ENCODE measurements at regions not wholly inside any gene's neighbourhood (a gene's known extent, or its start where the extent isn't known, plus 50 kb on each side); places are given as distances from the start of the nearest gene placed in this dataset.

DNA sequence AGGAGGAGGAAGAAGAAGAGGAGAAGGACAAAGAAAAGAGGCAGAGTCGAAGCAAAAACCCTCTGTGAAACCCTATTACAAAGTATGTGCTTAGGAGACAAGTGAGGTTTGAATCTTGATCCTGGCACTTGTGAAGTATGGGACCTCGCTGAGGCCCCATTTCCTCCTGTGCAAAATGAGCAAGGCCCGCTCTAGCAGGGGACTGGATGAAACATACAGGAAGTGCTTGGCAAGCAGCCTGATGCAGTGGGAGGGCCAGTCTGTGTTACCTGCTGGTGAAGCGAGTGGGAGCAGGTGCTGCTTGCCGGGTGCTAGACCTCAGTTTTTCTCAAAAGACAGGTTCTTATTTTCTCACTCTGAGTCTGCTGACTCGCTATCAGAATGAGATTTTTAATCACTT, 150.4 kb downstream of the JCAD start:
- TF ChIP-seq, protein P1, sequence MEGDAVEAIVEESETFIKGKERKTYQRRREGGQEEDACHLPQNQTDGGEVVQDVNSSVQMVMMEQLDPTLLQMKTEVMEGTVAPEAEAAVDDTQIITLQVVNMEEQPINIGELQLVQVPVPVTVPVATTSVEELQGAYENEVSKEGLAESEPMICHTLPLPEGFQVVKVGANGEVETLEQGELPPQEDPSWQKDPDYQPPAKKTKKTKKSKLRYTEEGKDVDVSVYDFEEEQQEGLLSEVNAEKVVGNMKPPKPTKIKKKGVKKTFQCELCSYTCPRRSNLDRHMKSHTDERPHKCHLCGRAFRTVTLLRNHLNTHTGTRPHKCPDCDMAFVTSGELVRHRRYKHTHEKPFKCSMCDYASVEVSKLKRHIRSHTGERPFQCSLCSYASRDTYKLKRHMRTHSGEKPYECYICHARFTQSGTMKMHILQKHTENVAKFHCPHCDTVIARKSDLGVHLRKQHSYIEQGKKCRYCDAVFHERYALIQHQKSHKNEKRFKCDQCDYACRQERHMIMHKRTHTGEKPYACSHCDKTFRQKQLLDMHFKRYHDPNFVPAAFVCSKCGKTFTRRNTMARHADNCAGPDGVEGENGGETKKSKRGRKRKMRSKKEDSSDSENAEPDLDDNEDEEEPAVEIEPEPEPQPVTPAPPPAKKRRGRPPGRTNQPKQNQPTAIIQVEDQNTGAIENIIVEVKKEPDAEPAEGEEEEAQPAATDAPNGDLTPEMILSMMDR (IDR thresholded peaks at IDR 0.05 in 2 of 3, conservative IDR thresholded peaks at IDR 0.05 in 1 of 3; ENCODE audit: control insufficient read depth in 2 of 3, extremely low read depth in 1 of 3, insufficient read depth in 1 of 3, low read depth in 3 of 3, low read length in 3 of 3): no peak
- TF ChIP-seq RUNX3 (IDR thresholded peaks at IDR 0.05; ENCODE audit: low read length) (no peak), ZNF274 (IDR thresholded peaks at IDR 0.05; ENCODE audit: insufficient read depth, insufficient read length) (no peak), BACH1 (IDR thresholded peaks at IDR 0.05; ENCODE audit: borderline replicate concordance) (no peak)
